GM23248 (cell line): ENCODE measurements at regions not wholly inside any gene's neighbourhood (a gene's known extent, or its start where the extent isn't known, plus 50 kb on each side); places are given as distances from the start of the nearest gene placed in this dataset.

Experiments used
- DNase-seq: peaks from one replicate; pipeline ENCODE4 v3.0.0-alpha.2; 2015
- H2AFZ ChIP-seq: fragments of 200-600 bp; sonication (generic); 2 replicates; pipeline ENCODE4 v1.6.1; 2016; ENCODE audit warnings: antibody characterized with exemption
- H3F3A ChIP-seq: fragments of 200-600 bp; sonication (generic); 2 replicates; pipeline ENCODE4 v1.6.1; 2016; ENCODE audit warnings: mild to moderate bottlenecking, antibody characterized with exemption, mixed run types; ENCODE audit not compliant: insufficient read depth
- H3K27ac ChIP-seq: fragments of 200-600 bp; sonication (generic); 2 replicates; pipeline ENCODE4 v1.5.1; 2016; ENCODE audit warnings: mild to moderate bottlenecking
- H3K27me3 ChIP-seq: fragments of 200-600 bp; sonication (generic); replicated peaks from 2 replicates; pipeline ENCODE4 v1.6.1; 2016; ENCODE audit warnings: mild to moderate bottlenecking; ENCODE audit not compliant: insufficient read depth
- H3K36me3 ChIP-seq: fragments of 200-600 bp; sonication (generic); 2 replicates; pipeline ENCODE4 v1.6.1; 2016; ENCODE audit warnings: low read depth, mild to moderate bottlenecking
- H3K4me1 ChIP-seq: fragments of 200-600 bp; sonication (generic); 2 replicates; pipeline ENCODE4 v1.6.1; 2016; ENCODE audit warnings: mild to moderate bottlenecking; ENCODE audit not compliant: insufficient read depth
- H3K4me2 ChIP-seq: fragments of 200-600 bp; sonication (generic); one replicate; pipeline ENCODE4 v1.6.1; 2016; ENCODE audit warnings: mild to moderate bottlenecking; ENCODE audit not compliant: unreplicated experiment
- H3K4me3 ChIP-seq: fragments of 200-600 bp; sonication (generic); 2 replicates; pipeline ENCODE4 v1.5.1; 2016; ENCODE audit warnings: mild to moderate bottlenecking
- H3K79me2 ChIP-seq: fragments of 200-600 bp; sonication (generic); 2 replicates; pipeline ENCODE4 v1.6.1; 2016; ENCODE audit warnings: mild to moderate bottlenecking; ENCODE audit not compliant: insufficient read depth
- H3K9ac ChIP-seq: fragments of 200-600 bp; sonication (generic); 2 replicates; pipeline ENCODE4 v1.6.1; 2016; ENCODE audit warnings: mild to moderate bottlenecking
- H3K9me2 ChIP-seq: fragments of 200-600 bp; sonication (generic); 2 replicates; pipeline ENCODE4 v1.6.1; 2016; ENCODE audit warnings: mixed run types, mild to moderate bottlenecking, moderate library complexity; ENCODE audit not compliant: insufficient read depth
- H3K9me3 ChIP-seq: fragments of 200-600 bp; sonication (generic); one replicate; pipeline ENCODE4 v1.6.1; 2017; ENCODE audit warnings: low read depth
- H4K20me1 ChIP-seq: fragments of 200-600 bp; sonication (generic); 2 replicates; pipeline ENCODE4 v1.6.0; 2016; ENCODE audit not compliant: insufficient read depth
- EZH2 ChIP-seq: fragments of 200-600 bp; sonication (generic); IDR thresholded peaks from 2 replicates; pipeline ENCODE4 v1.6.1; 2018; ENCODE audit warnings: antibody characterized with exemption, mild to moderate bottlenecking; ENCODE audit not compliant: insufficient read depth, poor library complexity, severe bottlenecking
- EZH2phosphoT487 ChIP-seq: fragments of 200-600 bp; sonication (generic); IDR thresholded peaks from 2 replicates; pipeline ENCODE4 v1.6.1; 2018; ENCODE audit warnings: antibody characterized with exemption, moderate library complexity, mild to moderate bottlenecking, low read depth; ENCODE audit not compliant: insufficient read depth
- WGBS, 2 experiments: methylation state at CpG; one replicate each; pipeline ENCODE4 v1.1.6; 2015 to 2017; ENCODE audit warnings: low lambda C conversion rate in 2 of 2, low coverage in 1 of 2; ENCODE audit errors: missing lambda C conversion rate in 2 of 2; 5-methylcytosine and 5-hydroxymethylcytosine counted together
- in situ Hi-C: fragments of 300-500 bp; cut with MboI; formaldehyde crosslinking; loops from 2 replicates; pipeline ENCODE4 v1.15.0; 2020

- Histone ChIP-seq H3K27me3 (no peaks in the 10 kb centered on the region), H3K9me3 (no peaks in the 10 kb centered on the region), H3K4me1 (no peaks in the 10 kb centered on the region), H3K9ac (no peak overlapping the region), H3F3A (no peaks in the 10 kb centered on the region), H2AFZ (no peak overlapping the region), H4K20me1 (no peaks in the 10 kb centered on the region), H3K27ac (no peak overlapping the region), H3K79me2 (no peaks in the 10 kb centered on the region), H3K4me2 (no peak overlapping the region), H3K36me3 (no peaks in the 10 kb centered on the region), H3K4me3 (no peak overlapping the region), H3K9me2 (no peaks in the 10 kb centered on the region)
- DNase-seq = no peak
- TF ChIP-seq EZH2phosphoT487 (no peak), EZH2 (no peak)
- in situ Hi-C loops = no loop called here
- 0 to 3% methylated on average over 4 of the region's 4 CpGs for WGBS, 2 experiments
Observed at GRCh38 chr10:83954193-83954799, 185.0 kb upstream of the GHITM start.

GRCh38 chr10:83955406-83955805 is 183.9 kb upstream of the GHITM start:
- Histone ChIP-seq H2AFZ (no peak overlapping the region), H3K4me3 (no peak overlapping the region), H3K9me2 (no peaks in the 10 kb centered on the region), H3F3A (no peaks in the 10 kb centered on the region), H3K4me1 (no peaks in the 10 kb centered on the region), H4K20me1 (no peaks in the 10 kb centered on the region), H3K4me2 (no peak overlapping the region), H3K9me3 (no peaks in the 10 kb centered on the region), H3K27ac (no peak overlapping the region), H3K27me3 (no peaks in the 10 kb centered on the region), H3K9ac (no peak overlapping the region), H3K36me3 (no peaks in the 10 kb centered on the region), H3K79me2 (no peaks in the 10 kb centered on the region)
- WGBS, 2 experiments = 2 to 4% methylated on average over 2 of the region's 2 CpGs
- no peak for DNase-seq
- TF ChIP-seq EZH2phosphoT487 = no peak
- no peak for TF ChIP-seq EZH2
- in situ Hi-C loops = no loop called here

GRCh38 chr10:83957168-83957947 is 182.0 kb upstream of the GHITM start:
- Histone ChIP-seq H3K27ac (no peak overlapping the region), H3K9me3 (no peaks in the 10 kb centered on the region), H3K4me1 (no peaks in the 10 kb centered on the region), H2AFZ (no peak overlapping the region), H3F3A (no peaks in the 10 kb centered on the region), H3K4me3 (no peak overlapping the region), H3K27me3 (no peaks in the 10 kb centered on the region), H3K36me3 (no peaks in the 10 kb centered on the region), H4K20me1 (no peaks in the 10 kb centered on the region), H3K4me2 (no peak overlapping the region), H3K79me2 (no peaks in the 10 kb centered on the region), H3K9ac (no peak overlapping the region), H3K9me2 (no peaks in the 10 kb centered on the region)
- DNase-seq = no peak
- in situ Hi-C loops = no loop called here
- TF ChIP-seq EZH2 (no peak), EZH2phosphoT487 (no peak)
- WGBS, 2 experiments = 37 to 53% methylated on average over 4 of the region's 4 CpGs

GRCh38 chr10:83959328-83959727 is 180.0 kb upstream of the GHITM start:
- no peak overlapping the region for H3K9ac ChIP-seq
- no peak overlapping the region for H3K27ac ChIP-seq
- 26 to 36% methylated on average over 3 of the region's 3 CpGs for WGBS, 2 experiments
- H3K79me2 ChIP-seq = no peaks in the 10 kb centered on the region
- H3K9me3 ChIP-seq = no peaks in the 10 kb centered on the region
- H3K4me2 ChIP-seq = no peak overlapping the region
- in situ Hi-C loops = no loop called here
- no peak overlapping the region for H2AFZ ChIP-seq
- no peak overlapping the region for H3K4me3 ChIP-seq
- TF ChIP-seq EZH2phosphoT487 = no peak
- TF ChIP-seq EZH2 = no peak
- no peaks in the 10 kb centered on the region for H3K4me1 ChIP-seq
- H4K20me1 ChIP-seq = no peaks in the 10 kb centered on the region
- H3F3A ChIP-seq = no peaks in the 10 kb centered on the region
- no peaks in the 10 kb centered on the region for H3K27me3 ChIP-seq
- no peaks in the 10 kb centered on the region for H3K36me3 ChIP-seq
- H3K9me2 ChIP-seq = no peaks in the 10 kb centered on the region
- no peak for DNase-seq

- TF ChIP-seq EZH2 (no peak), EZH2phosphoT487 (no peak)
- Histone ChIP-seq H2AFZ (no peak overlapping the region), H3K79me2 (no peaks in the 10 kb centered on the region), H4K20me1 (no peaks in the 10 kb centered on the region), H3K4me1 (no peaks in the 10 kb centered on the region), H3K27me3 (no peaks in the 10 kb centered on the region), H3K4me3 (no peak overlapping the region), H3K9me2 (no peaks in the 10 kb centered on the region), H3K4me2 (no peak overlapping the region), H3K27ac (no peak overlapping the region), H3K9ac (no peak overlapping the region), H3K9me3 (no peaks in the 10 kb centered on the region), H3F3A (no peaks in the 10 kb centered on the region), H3K36me3 (no peaks in the 10 kb centered on the region)
- WGBS, 2 experiments = 0% methylated on average over 1 of the region's 1 CpG
- in situ Hi-C loops = no loop called here
- DNase-seq = no peak
Observed at GRCh38 chr10:83960125-83960524, 179.2 kb upstream of the GHITM start.
